Suprapubic skin (tissue), 3 donors: ENCODE measurements at regions not wholly inside any gene's neighbourhood (a gene's known extent, or its start where the extent isn't known, plus 50 kb on each side); places are given as distances from the start of the nearest gene placed in this dataset.

ENCODE experiments used
- EP300 ChIP-seq: sonication (generic); formaldehyde crosslinking; IDR thresholded peaks from one replicate; pipeline ENCODE4 v1.6.1; 2017; ENCODE audit warnings: antibody characterized with exemption
- TF ChIP-seq, protein P1 (sequence below), 2 donors: fragments of 200-600 bp in 1 of 2; fragments of 450-650 bp in 1 of 2; sonication (generic) in 1 of 2; IDR thresholded peaks; one replicate each; pipeline ENCODE4 v1.5.1; 2016 to 2019; ENCODE audit warnings: antibody characterized with exemption in 2 of 2, mild to moderate bottlenecking in 1 of 2, moderate library complexity in 1 of 2

GRCh38 chr6:81666481-81666880 lies 86.0 kb downstream of the TENT5A start:
- TF ChIP-seq, protein P1, sequence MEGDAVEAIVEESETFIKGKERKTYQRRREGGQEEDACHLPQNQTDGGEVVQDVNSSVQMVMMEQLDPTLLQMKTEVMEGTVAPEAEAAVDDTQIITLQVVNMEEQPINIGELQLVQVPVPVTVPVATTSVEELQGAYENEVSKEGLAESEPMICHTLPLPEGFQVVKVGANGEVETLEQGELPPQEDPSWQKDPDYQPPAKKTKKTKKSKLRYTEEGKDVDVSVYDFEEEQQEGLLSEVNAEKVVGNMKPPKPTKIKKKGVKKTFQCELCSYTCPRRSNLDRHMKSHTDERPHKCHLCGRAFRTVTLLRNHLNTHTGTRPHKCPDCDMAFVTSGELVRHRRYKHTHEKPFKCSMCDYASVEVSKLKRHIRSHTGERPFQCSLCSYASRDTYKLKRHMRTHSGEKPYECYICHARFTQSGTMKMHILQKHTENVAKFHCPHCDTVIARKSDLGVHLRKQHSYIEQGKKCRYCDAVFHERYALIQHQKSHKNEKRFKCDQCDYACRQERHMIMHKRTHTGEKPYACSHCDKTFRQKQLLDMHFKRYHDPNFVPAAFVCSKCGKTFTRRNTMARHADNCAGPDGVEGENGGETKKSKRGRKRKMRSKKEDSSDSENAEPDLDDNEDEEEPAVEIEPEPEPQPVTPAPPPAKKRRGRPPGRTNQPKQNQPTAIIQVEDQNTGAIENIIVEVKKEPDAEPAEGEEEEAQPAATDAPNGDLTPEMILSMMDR (IDR thresholded peaks at IDR 0.05), result no peak
- no peak for TF ChIP-seq EP300
